D721Med (cell line): ENCODE measurements at regions not wholly inside any gene's neighbourhood (a gene's known extent, or its start where the extent isn't known, plus 50 kb on each side); places are given as distances from the start of the nearest gene placed in this dataset.

ENCODE experiments used
- DNase-seq: peaks from one replicate; pipeline ENCODE4 v3.0.0; 2011; ENCODE audit warnings: low spot score; ENCODE audit not compliant: insufficient read length
- FAIRE-seq: peaks from 2 replicates; lab custom pipeline; 2011; peaks lifted over from hg19 to GRCh38; lab: Jason Lieb, UNC
- TF ChIP-seq, protein P1 (sequence below): IDR thresholded peaks from 2 replicates; pipeline ENCODE4 v1.5.1; 2012; ENCODE audit warnings: mild to moderate bottlenecking, control low read depth; ENCODE audit not compliant: insufficient read depth; ENCODE audit errors: missing control alignments

DNA sequence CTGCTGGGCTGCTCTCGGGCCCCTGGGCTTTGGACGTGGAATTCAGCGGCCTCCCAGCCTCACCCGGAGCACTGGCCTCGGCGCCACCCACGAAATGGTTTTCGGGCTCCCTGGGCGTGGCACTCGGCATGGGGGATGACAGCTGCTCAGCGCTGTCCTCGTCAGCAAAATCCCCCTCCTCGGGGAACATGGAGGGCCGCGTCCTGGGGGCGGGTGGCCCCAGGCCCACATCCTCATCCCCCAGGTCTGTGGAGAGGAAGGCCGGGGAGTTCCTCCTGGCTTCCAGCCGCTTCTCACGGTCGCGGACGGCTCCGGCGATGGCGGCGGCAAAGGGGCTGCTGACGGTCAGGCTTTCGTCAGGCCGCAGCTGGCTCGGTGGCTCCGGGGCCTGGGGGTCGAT, 88.4 kb downstream of the CTTN start:
- no peak for DNase-seq
- TF ChIP-seq, protein P1, sequence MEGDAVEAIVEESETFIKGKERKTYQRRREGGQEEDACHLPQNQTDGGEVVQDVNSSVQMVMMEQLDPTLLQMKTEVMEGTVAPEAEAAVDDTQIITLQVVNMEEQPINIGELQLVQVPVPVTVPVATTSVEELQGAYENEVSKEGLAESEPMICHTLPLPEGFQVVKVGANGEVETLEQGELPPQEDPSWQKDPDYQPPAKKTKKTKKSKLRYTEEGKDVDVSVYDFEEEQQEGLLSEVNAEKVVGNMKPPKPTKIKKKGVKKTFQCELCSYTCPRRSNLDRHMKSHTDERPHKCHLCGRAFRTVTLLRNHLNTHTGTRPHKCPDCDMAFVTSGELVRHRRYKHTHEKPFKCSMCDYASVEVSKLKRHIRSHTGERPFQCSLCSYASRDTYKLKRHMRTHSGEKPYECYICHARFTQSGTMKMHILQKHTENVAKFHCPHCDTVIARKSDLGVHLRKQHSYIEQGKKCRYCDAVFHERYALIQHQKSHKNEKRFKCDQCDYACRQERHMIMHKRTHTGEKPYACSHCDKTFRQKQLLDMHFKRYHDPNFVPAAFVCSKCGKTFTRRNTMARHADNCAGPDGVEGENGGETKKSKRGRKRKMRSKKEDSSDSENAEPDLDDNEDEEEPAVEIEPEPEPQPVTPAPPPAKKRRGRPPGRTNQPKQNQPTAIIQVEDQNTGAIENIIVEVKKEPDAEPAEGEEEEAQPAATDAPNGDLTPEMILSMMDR: no peak
- no peak for FAIRE-seq

DNA sequence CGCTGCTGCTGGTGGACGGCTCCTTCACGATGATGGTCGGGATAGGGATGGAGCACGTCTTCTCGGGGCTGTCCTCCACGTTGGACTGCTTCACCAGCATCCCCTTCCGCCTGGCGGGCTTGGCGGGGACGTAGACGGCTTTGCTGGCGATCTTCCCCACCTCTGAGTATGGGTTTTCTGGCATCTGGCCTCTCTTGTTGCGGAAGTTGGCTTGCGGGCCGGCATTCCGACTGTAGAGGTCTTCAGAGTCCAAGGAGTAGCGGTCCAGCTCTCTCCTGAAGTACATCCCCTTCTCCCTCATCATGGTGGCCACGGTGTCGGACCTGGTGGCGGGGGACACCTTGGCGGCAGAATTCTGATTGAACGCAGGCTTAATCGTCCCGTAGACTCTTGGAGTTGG, 88.8 kb downstream of the CTTN start:
- TF ChIP-seq, protein P1: no peak
- no peak for FAIRE-seq
- no peak for DNase-seq

- no peak for FAIRE-seq
These were observed 89.4 kb downstream of the CTTN start for GRCh38 chr11:70487756-70488155.

GRCh38 chr11:70488171-70488703, 89.9 kb downstream of the CTTN start:
- TF ChIP-seq, protein P1: no peak
- no peak for DNase-seq
- FAIRE-seq: no peak

More at GRCh38 chr11:70487756-70488155, 89.4 kb downstream of the CTTN start:
- no peak for DNase-seq
- TF ChIP-seq, protein P1: no peak

DNA sequence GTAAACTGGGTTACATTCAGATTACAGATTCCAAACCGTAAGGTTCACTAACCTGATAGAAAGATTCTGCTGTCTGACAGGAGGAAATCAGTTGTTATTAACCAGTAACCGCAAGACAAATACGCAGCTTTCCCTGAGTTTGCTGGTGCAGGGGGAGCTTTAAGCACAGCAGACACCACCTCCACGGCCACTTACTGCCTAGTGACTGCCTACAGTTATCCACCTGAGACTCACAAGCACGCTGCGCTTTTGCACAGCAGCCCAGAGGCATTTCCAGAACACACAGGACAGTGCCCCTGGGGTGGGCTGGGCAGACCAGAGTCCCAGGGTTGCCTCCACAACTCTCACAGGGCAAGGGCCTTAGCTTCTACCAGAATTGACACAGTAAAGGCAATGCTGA, 90.9 kb downstream of the CTTN start:
- TF ChIP-seq, protein P1: no peak
- FAIRE-seq: no peak
- DNase-seq: no peak

GRCh38 chr11:70490208-70490607, 91.9 kb downstream of the CTTN start:
- no peak for FAIRE-seq

DNA sequence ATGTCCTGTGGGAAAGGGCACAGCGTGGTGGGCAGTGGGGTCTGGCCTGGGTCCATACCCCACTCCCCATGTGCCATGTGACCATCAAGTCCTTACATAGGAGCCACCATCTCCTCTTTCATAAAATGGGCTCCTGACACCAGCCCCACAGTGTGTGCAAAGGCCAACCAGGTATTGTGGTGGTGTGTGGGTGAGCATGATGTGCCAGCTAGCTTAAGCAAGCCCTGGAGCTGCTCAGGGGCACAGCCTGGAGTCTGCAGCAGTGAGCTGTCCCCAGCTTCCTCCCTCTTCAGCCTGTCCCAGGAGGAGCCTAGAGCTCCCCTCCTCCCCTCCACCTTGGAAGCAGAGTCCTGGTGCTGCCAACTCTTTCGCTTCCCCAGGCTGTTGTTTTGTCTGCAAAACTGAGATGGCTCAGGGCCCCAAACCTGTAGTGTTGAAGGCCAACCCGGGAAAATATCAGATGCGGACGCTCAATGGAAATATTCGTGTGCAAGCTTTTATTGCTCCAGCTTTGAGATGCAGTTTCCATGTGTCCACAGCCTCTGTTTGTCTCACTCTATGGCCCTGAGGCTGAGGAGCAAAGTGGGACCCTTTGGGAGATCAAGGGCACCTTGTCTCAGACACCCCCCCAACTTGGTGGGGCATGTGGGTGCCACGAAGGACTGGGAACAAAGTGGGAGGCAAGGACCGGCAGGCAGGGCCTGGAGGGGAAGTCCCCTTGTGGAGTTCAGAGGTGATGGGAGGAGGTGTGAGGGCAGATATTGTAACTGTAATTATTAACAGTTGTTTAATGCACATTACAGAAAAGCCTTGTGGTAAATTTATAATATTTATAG, 92.6 kb downstream of the CTTN start:
- TF ChIP-seq, protein P1: no peak
- no peak for DNase-seq
- FAIRE-seq: no peak

More at GRCh38 chr11:70490208-70490607, 91.9 kb downstream of the CTTN start:
- no peak for DNase-seq
- TF ChIP-seq, protein P1: no peak
